Gastroesophageal sphincter (tissue), 3 donors: ENCODE measurements at regions not wholly inside any gene's neighbourhood (a gene's known extent, or its start where the extent isn't known, plus 50 kb on each side); places are given as distances from the start of the nearest gene placed in this dataset.

Experiments
- CTCF ChIP-seq, 4 experiments: fragments of 200-600 bp in 2 of 4; fragments of 450-650 bp in 2 of 4; sonication (generic) in 1 of 4; IDR thresholded peaks; one replicate each; pipeline ENCODE4 v1.5.1; 2017 to 2019; ENCODE audit warnings: antibody characterized with exemption in 4 of 4, mild to moderate bottlenecking in 2 of 4, moderate library complexity in 2 of 4
- POLR2AphosphoS5 ChIP-seq: sonication (generic); formaldehyde crosslinking; IDR thresholded peaks from one replicate; pipeline ENCODE4 v1.6.1; 2017; ENCODE audit warnings: antibody characterized with exemption

GRCh38 chr2:204431529-204431928 is 113.7 kb upstream of the PARD3B start:
- TF ChIP-seq CTCF (IDR thresholded peaks at IDR 0.05) (no peak), POLR2AphosphoS5 (no peak)
